Stomach (tissue), 4 donors: ENCODE measurements at regions not wholly inside any gene's neighbourhood (a gene's known extent, or its start where the extent isn't known, plus 50 kb on each side); places are given as distances from the start of the nearest gene placed in this dataset.

Experiments
- CTCF ChIP-seq, 7 experiments: fragments of 450-650 bp in 4 of 7; fragments of 200-600 bp in 3 of 7; sonication (generic) in 3 of 7; IDR thresholded peaks; one replicate each; pipeline ENCODE4 v1.5.1; 2016 to 2019; ENCODE audit warnings: antibody characterized with exemption in 7 of 7, control low read depth in 2 of 7, mild to moderate bottlenecking in 1 of 7
- POLR2A ChIP-seq, 4 donors: fragments of 450-650 bp; IDR thresholded peaks; one replicate each; pipeline ENCODE4 v1.6.1; 2016; ENCODE audit warnings: antibody characterized with exemption in 4 of 4, control low read depth in 2 of 4, mild to moderate bottlenecking in 1 of 4, moderate library complexity in 1 of 4
- POLR2AphosphoS5 ChIP-seq, 3 donors: sonication (generic); formaldehyde crosslinking; IDR thresholded peaks; one replicate each; pipeline ENCODE4 v1.6.1; 2016; ENCODE audit warnings: antibody characterized with exemption in 3 of 3

GRCh38 chr16:73233846-73234424 lies 186.0 kb upstream of the ZFHX3 start:
- TF ChIP-seq CTCF (IDR thresholded peaks at IDR 0.05) (no peak), POLR2AphosphoS5 (IDR thresholded peaks at IDR 0.05) (no peak), POLR2A (IDR thresholded peaks at IDR 0.05) (no peak)
